Endothelial cell of umbilical vein (primary cell): ENCODE measurements at regions not wholly inside any gene's neighbourhood (a gene's known extent, or its start where the extent isn't known, plus 50 kb on each side); places are given as distances from the start of the nearest gene placed in this dataset.

ENCODE experiments used
- CTCF ChIP-seq, 2 donors: IDR thresholded peaks; 1 replicate in 1 of 2; 2 replicates in 1 of 2; pipeline ENCODE4 v1.5.1; 2011; ENCODE audit warnings: low read length in 2 of 2, mild to moderate bottlenecking in 2 of 2, moderate library complexity in 2 of 2, control low read depth in 1 of 2, inconsistent platforms in 1 of 2, low read depth in 1 of 2; ENCODE audit not compliant: insufficient read depth in 1 of 2; ENCODE audit errors: extremely low read depth in 1 of 2
- EZH2 ChIP-seq: IDR thresholded peaks from 2 replicates; pipeline ENCODE4 v1.6.1; 2012; ENCODE audit warnings: borderline replicate concordance, low read depth, mild to moderate bottlenecking, moderate library complexity, low read length, inconsistent platforms; ENCODE audit not compliant: severe bottlenecking
- FOS ChIP-seq: IDR thresholded peaks from 2 replicates; pipeline ENCODE4 v1.6.1; 2011; ENCODE audit warnings: mild to moderate bottlenecking, low read length, moderate library complexity, borderline replicate concordance; ENCODE audit not compliant: insufficient read depth
- JUN ChIP-seq: IDR thresholded peaks from 2 replicates; pipeline ENCODE4 v1.6.1; 2011; ENCODE audit warnings: borderline replicate concordance, low read depth; ENCODE audit not compliant: insufficient read length, insufficient read depth
- POLR2A ChIP-seq: IDR thresholded peaks from 2 replicates; pipeline ENCODE4 v1.6.1; 2012; ENCODE audit warnings: low read depth, mild to moderate bottlenecking, control low read depth, low read length
- POLR2AphosphoS5 ChIP-seq: IDR thresholded peaks from 2 replicates; pipeline ENCODE4 v1.6.1; 2012; ENCODE audit warnings: low read depth, mild to moderate bottlenecking, control low read depth, low read length, moderate library complexity; ENCODE audit not compliant: insufficient read depth

DNA sequence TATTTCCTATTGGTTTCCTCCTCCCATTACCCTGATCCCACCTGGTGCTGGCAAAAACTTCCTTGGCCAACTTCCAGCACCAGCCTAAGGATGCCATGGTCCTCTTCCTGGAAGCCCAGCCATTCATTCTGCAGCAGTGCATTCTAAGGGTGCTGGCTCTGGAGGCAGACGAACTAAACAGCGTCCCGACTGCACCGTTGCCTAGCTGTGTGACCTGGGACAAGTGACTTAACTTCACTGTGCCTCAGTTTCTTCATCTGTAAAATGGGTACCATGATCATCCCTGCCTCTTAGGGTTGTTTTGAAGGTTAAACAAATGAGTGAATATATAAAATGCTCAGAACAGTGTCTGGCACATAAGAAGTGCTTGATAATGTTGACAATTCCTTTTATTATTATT lies 120.9 kb upstream of the ZNF217 start:
- TF ChIP-seq CTCF (IDR thresholded peaks at IDR 0.05; ENCODE audit: extremely low read depth in 1 of 2, insufficient read depth in 1 of 2, low read depth in 1 of 2, low read length in 2 of 2) (no peak), FOS (no peak), POLR2A (no peak), POLR2AphosphoS5 (no peak), JUN (no peak), EZH2 (no peak)
